Common myeloid progenitor, CD34-positive (primary cell): ENCODE measurements at regions not wholly inside any gene's neighbourhood (a gene's known extent, or its start where the extent isn't known, plus 50 kb on each side); places are given as distances from the start of the nearest gene placed in this dataset.

ENCODE experiments used
- CTCF ChIA-PET: fragments of 350-600 bp; sonication (Branson Sonifier 250); formaldehyde crosslinking; loops from one replicate; lab custom pipeline; 2021; ENCODE audit warnings: antibody characterized with exemption; lab: Charles Lee
- POLR2A ChIA-PET: fragments of 350-600 bp; sonication (Branson Sonifier 250); formaldehyde crosslinking; loops from one replicate; lab custom pipeline; 2021; ENCODE audit warnings: antibody characterized with exemption; lab: Charles Lee
- DNase-seq, 3 donors: peaks; one replicate each; pipeline versions ENCODE4 v3.0.0 to v3.0.0-alpha.2; 2013
- H3K27ac ChIP-seq, 2 experiments: 1 replicate in 1 of 2; 2 replicates in 1 of 2; pipeline ENCODE4 v1.7.0; 2013; ENCODE audit warnings: inconsistent platforms in 2 of 2, low read length in 2 of 2, mild to moderate bottlenecking in 2 of 2, low read depth in 1 of 2, moderate library complexity in 1 of 2; ENCODE audit not compliant: severe bottlenecking in 2 of 2, insufficient read depth in 1 of 2, poor library complexity in 1 of 2
- H3K27me3 ChIP-seq, 5 experiments: replicated peaks in 2 of 5; 1 replicate in 3 of 5; 2 replicates in 2 of 5; pipeline versions ENCODE4 v1.6.1 to v1.7.0; 2013; ENCODE audit warnings: low read length in 4 of 5, mild to moderate bottlenecking in 2 of 5, moderate library complexity in 2 of 5, inconsistent platforms in 1 of 5; ENCODE audit not compliant: insufficient read depth in 5 of 5, control insufficient read depth in 4 of 5
- H3K36me3 ChIP-seq, 4 experiments: 1 replicate in 2 of 4; 2 replicates in 2 of 4; pipeline versions ENCODE4 v1.6.1 to v1.7.0; 2013; ENCODE audit warnings: low read length in 3 of 4, control low read depth in 1 of 4, mild to moderate bottlenecking in 1 of 4; ENCODE audit not compliant: control insufficient read depth in 4 of 4, insufficient read depth in 4 of 4
- H3K4me1 ChIP-seq, 4 experiments: 1 replicate in 3 of 4; 2 replicates in 1 of 4; pipeline versions ENCODE4 v1.6.1 to v1.7.1; 2013; ENCODE audit warnings: low read length in 3 of 4, mild to moderate bottlenecking in 3 of 4, control low read depth in 1 of 4, inconsistent platforms in 1 of 4, moderate library complexity in 1 of 4; ENCODE audit not compliant: control insufficient read depth in 4 of 4, insufficient read depth in 4 of 4; ENCODE audit errors: control extremely low read depth in 1 of 4
- H3K4me3 ChIP-seq, 7 experiments: 1 replicate in 4 of 7; 2 replicates in 3 of 7; pipeline versions ENCODE4 v1.5.1 to v1.7.0; 2013; ENCODE audit warnings: mild to moderate bottlenecking in 7 of 7, low read length in 6 of 7, moderate library complexity in 6 of 7, inconsistent platforms in 2 of 7, low read depth in 2 of 7, control low read depth in 1 of 7; ENCODE audit not compliant: insufficient read depth in 4 of 7, control insufficient read depth in 1 of 7; ENCODE audit errors: extremely low read depth in 1 of 7
- H3K9me3 ChIP-seq, 5 experiments: 1 replicate in 4 of 5; 2 replicates in 1 of 5; pipeline versions ENCODE4 v1.6.1 to v1.7.1; 2013; ENCODE audit warnings: low read length in 4 of 5, mild to moderate bottlenecking in 2 of 5, inconsistent platforms in 1 of 5, low read depth in 1 of 5, moderate library complexity in 1 of 5; ENCODE audit not compliant: control insufficient read depth in 4 of 5, insufficient read depth in 2 of 5; ENCODE audit errors: control extremely low read depth in 1 of 5
- WGBS: methylation state at CpG from one replicate; pipeline ENCODE4 v1.1.5; 2013; ENCODE audit not compliant: insufficient coverage; 5-methylcytosine and 5-hydroxymethylcytosine counted together

DNA sequence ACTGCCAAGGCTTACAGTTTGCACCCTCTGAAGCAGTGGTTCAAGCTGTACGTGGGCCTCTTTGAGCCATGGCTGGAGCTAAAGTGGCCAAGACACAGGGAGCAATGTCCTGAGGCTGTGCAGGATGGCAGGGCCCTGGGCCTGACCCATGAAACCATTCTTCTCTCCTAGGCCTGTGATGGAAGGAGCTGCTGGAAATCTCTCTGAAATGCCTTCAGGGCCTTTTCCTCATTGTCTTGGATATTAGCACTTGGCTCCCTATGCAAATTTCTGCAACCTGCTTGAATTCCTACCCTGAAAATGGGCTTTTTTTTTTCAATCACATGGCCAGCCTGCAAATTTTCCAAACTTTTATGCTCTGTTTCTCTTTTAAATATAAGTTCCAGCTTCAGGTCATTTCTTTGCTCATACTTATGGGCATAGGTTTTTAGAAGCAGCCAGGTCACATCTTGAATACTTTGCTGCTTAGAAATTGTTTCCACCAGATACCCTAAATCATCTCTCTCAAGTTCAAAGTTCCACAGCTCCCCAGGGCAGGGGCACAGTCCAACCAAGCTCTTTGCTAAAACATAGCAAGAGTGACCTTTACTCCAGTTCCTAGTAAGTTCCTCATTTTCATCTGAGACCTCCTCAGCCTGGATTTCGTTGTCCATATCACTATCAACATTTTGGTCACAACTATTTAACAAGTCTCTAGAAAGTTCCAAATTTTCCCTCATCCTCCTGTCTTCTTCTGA is 138.3 kb downstream of the OSTF1 start:
- Histone ChIP-seq H3K27ac (no peak overlapping the region), H3K27me3 (no peaks in the 10 kb centered on the region), H3K9me3 (peaks cover 0 to 11% (median 0%) of the 10 kb centered on the region in 5 experiments), H3K36me3 (no peaks in the 10 kb centered on the region), H3K4me3 (no peak overlapping the region), H3K4me1 (no peaks in the 10 kb centered on the region)
- no peak for DNase-seq
- CTCF ChIA-PET = interaction anchor here (0.6 kb wide), 1 partner anchor 629 kb away, joined by 3 read pairs; no protein-coding TSS in a partner anchor
- POLR2A ChIA-PET = no interaction called here
- WGBS = 85% methylated on average over 2 of the region's 2 CpGs

DNA sequence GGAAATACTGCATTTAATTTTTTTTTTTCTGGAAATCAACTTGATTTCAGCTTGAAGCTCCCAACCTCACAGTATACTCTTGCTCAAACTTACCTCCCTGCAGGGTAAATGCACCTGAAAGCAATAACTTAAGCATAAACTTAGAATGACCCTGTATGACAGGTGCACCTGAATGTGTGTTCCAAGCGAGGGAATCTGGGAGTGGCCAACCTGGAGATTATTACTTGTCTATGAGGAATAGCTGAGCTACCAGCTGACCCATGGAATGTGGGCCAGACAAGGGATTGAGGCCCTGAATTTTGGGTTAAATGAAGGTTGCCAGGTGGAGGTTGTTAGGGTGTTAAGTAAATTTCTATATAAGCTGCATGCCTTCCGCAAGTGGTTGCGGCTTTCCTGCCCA is 140.6 kb downstream of the OSTF1 start:
- Histone ChIP-seq H3K4me1 (no peaks in the 10 kb centered on the region), H3K27ac (no peak overlapping the region), H3K27me3 (no peaks in the 10 kb centered on the region), H3K36me3 (no peaks in the 10 kb centered on the region), H3K4me3 (no peak overlapping the region), H3K9me3 (peaks cover 0 to 9% (median 0%) of the 10 kb centered on the region in 5 experiments)
- CTCF ChIA-PET = interaction anchor here (1.6 kb wide), 1 partner anchor 9 kb away, joined by 6 read pairs; no protein-coding TSS in a partner anchor
- no peak for DNase-seq
- 87% methylated on average over 3 of the region's 3 CpGs for WGBS
- POLR2A ChIA-PET = no interaction called here

DNA sequence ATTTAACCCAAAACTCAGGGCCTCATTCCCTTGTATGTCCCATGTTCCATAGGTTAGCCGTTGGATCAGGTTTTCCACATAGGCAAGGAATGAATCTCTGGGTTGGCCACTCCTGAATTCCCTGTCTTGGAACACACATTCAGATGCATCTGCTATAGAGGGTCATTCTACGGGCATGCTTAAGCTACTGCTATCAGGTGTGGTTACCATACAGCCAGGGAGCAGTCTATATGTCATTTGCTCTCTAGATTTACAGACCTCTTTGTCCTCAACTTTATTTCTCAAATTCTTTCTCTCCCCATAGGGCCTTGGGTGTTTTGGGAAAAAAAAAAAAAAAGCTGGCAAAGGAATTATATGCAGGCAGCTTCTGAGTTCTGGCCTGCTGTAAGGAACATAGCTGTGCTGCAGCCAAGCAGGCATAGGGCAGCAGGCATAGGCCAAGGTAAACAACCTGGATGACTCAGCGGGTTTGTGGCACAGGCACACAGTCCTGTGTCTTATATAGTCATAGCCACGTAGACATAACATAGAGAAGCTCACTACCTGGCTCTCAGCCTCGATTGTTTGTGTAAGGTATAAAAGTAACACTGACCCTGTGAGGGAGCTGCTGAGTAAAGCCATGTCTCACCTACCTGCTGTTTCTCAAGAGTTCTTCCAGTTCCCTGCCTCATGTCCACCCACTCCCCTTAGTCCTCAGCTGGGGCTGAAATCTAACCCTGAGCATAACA is 141.5 kb downstream of the OSTF1 start:
- Histone ChIP-seq H3K4me3 (no peak overlapping the region), H3K36me3 (no peaks in the 10 kb centered on the region), H3K9me3 (peaks cover 0 to 10% (median 0%) of the 10 kb centered on the region in 5 experiments), H3K27me3 (no peaks in the 10 kb centered on the region), H3K27ac (no peak overlapping the region), H3K4me1 (no peaks in the 10 kb centered on the region)
- 67% methylated on average over 3 of the region's 5 CpGs for WGBS
- no peak for DNase-seq
- CTCF ChIA-PET = no interaction called here
- POLR2A ChIA-PET = no interaction called here

DNA sequence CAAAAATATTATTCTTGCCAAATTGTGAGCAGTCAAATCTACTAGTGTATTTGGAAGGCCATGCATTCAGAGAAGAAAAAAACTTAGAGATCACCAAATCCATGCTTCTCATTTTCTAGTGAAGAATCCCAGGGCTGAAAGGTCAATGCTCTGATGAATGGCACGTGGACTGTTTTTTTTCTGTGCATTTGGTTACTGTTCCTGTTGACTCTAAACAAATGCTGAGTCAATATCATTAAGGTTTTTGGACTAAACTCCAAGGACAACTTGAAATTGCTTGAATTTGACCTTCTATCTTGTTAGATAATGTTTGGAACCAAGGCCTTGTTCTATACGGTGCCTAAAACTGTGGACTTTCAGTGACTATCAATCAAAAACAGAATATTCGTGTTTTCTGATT is 142.2 kb downstream of the OSTF1 start:
- H3K9me3 ChIP-seq = peaks cover 0 to 17% (median 0%) of the 10 kb centered on the region in 5 experiments
- no peak for DNase-seq
- ChIA-PET POLR2A (no interaction called here), CTCF (no interaction called here)
- H3K27me3 ChIP-seq = no peaks in the 10 kb centered on the region
- H3K36me3 ChIP-seq = no peaks in the 10 kb centered on the region
- no peak overlapping the region for H3K27ac ChIP-seq
- 100% methylated on average over 1 of the region's 3 CpGs for WGBS
- no peaks in the 10 kb centered on the region for H3K4me1 ChIP-seq
- no peak overlapping the region for H3K4me3 ChIP-seq

DNA sequence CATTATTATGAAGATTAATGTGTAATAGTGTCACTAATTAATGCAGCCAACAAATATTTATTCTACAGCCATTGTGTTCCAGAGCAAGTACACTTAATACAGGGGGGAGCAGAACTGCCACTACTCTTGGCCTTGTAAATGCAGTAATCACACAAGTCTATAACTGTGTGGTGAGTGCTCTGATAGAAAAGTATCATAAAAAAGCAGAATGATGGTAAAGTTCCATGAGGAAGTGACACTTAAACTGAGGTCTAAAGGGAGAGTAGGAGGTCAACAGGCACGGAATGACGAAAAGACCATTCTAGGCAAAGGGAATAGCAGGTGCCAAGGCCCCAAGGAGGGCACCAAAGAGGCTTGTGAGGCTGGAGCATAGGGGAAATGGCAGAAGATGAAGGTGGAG is 142.9 kb downstream of the OSTF1 start:
- no peak overlapping the region for H3K4me3 ChIP-seq
- H3K4me1 ChIP-seq = no peaks in the 10 kb centered on the region
- WGBS = 100% methylated on average over 2 of the region's 2 CpGs
- H3K9me3 ChIP-seq = peaks cover 0 to 23% (median 3%) of the 10 kb centered on the region in 5 experiments
- DNase-seq = no peak
- ChIA-PET POLR2A (no interaction called here), CTCF (interaction anchor here (0.6 kb wide), 1 partner anchor 9 kb away, joined by 3 read pairs; no protein-coding TSS in a partner anchor)
- no peaks in the 10 kb centered on the region for H3K36me3 ChIP-seq
- no peaks in the 10 kb centered on the region for H3K27me3 ChIP-seq
- H3K27ac ChIP-seq = no peak overlapping the region

DNA sequence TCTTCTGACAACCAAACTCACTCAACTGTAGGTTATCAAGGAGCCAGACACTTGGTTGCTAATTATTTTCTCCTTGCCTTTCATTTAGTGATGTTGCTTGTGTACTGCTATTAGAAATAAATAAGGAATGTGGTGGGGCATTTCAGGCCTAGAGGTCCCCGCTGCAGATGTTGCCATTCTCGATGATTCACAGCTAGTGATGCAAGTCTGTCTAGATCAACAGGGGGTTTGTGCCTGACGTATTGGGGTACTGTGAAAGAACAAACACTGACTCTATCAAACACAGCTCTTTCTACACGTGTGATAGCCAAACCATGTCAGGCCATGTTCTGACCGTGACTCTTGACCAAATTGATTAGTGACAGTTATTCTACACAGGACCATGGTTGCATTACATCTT is 144.7 kb downstream of the OSTF1 start:
- POLR2A ChIA-PET = no interaction called here
- CTCF ChIA-PET = no interaction called here
- 100% methylated on average over 4 of the region's 5 CpGs for WGBS

DNA sequence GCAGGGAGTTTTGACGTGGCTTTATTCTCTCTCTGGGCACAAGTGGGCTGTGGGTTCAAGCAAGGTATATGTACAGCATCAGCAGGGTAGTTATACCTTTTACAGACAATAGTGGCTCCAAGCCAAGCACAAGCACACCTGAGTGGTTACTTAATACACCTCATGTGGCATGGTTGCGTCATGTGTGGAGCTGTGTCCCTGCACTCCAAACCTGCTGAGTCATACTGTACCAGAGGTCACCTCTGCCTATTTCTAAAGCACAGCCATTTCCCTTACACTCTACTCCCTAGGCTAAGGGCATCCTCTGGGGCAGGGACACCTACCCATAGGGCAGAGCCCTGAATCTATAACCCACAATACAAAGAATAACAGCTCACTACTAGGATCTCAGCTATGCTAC is 147.3 kb downstream of the OSTF1 start:
- no peaks in the 10 kb centered on the region for H3K4me1 ChIP-seq
- no peak overlapping the region for H3K27ac ChIP-seq
- POLR2A ChIA-PET = no interaction called here
- WGBS = 100% methylated on average over 2 of the region's 2 CpGs
- H3K27me3 ChIP-seq = no peaks in the 10 kb centered on the region
- no peak overlapping the region for H3K4me3 ChIP-seq
- CTCF ChIA-PET = interaction anchor here (2.4 kb wide), 1 partner anchor 26 kb away, joined by 6 read pairs; no protein-coding TSS in a partner anchor
- H3K36me3 ChIP-seq = no peaks in the 10 kb centered on the region
- H3K9me3 ChIP-seq = peaks cover 0 to 18% (median 3%) of the 10 kb centered on the region in 5 experiments
- peak in 2 of 3 donors; percentile 5 to 16 for DNase-seq

More for the DNA sequence above, 144.7 kb downstream of the OSTF1 start:
- DNase-seq = no peak
- H3K9me3 ChIP-seq = peaks cover 0 to 18% (median 3%) of the 10 kb centered on the region in 5 experiments
- H3K27ac ChIP-seq = no peak overlapping the region
- H3K36me3 ChIP-seq = no peaks in the 10 kb centered on the region
- no peaks in the 10 kb centered on the region for H3K4me1 ChIP-seq
- no peaks in the 10 kb centered on the region for H3K27me3 ChIP-seq
- H3K4me3 ChIP-seq = no peak overlapping the region
